AG04450 (cell line): ENCODE measurements at regions not wholly inside any gene's neighbourhood (a gene's known extent, or its start where the extent isn't known, plus 50 kb on each side); places are given as distances from the start of the nearest gene placed in this dataset.

Source experiments
- CTCF ChIA-PET: fragments of 300-600, 350-600 bp; formaldehyde crosslinking; extraction: SDS; loops from one replicate; lab custom pipeline; 2022; ENCODE audit warnings: antibody characterized with exemption, inconsistent platforms; lab: Charles Lee
- POLR2A ChIA-PET: fragments of 350-600 bp; formaldehyde crosslinking; extraction: SDS; loops from one replicate; lab custom pipeline; 2021; ENCODE audit warnings: antibody characterized with exemption, inconsistent platforms; lab: Yijun Ruan, JAX
- DNase-seq: peaks from one replicate; pipeline ENCODE4 v3.0.0-alpha.2; 2011; ENCODE audit warnings: low read depth, low spot score
- H3K27ac ChIP-seq: one replicate; pipeline ENCODE4 v1.5.1; 2012; ENCODE audit warnings: low read depth, low read length, control low read depth
- H3K27me3 ChIP-seq: one replicate; pipeline ENCODE4 v1.6.0; 2012; ENCODE audit warnings: low read length; ENCODE audit not compliant: control insufficient read depth, insufficient read depth
- H3K4me3 ChIP-seq: 2 replicates; pipeline ENCODE4 v1.5.1; 2011; ENCODE audit warnings: mild to moderate bottlenecking, low read depth, low read length, control low read depth
- H3K9me3 ChIP-seq: 2 replicates; pipeline ENCODE4 v1.5.1; 2012; ENCODE audit warnings: low read length; ENCODE audit not compliant: control insufficient read depth, insufficient read depth
- TF ChIP-seq, protein P1 (sequence below): IDR thresholded peaks from 2 replicates; pipeline ENCODE4 v1.5.1; 2011; ENCODE audit warnings: low read depth, low read length, control low read depth, inconsistent platforms

DNA sequence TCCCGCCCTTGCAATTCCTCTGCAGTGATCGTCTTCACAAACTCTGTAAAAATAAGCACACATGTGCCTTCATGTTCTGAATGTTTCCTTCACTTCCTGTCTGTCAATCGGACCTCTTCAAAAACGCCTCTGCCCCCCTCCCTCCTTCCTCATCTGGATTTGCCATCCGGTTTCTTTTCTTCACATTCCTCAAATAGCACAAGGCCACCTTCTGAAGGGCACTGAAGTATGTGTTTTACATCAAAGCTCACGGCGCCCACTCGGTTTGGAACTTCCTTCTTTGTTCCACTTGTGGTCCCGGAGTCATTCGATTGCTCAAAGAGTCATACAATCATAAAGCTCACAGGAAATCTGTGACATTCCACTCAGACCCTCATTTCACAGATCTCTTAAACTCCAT is 758.1 kb upstream of the SALL3 start:
- TF ChIP-seq, protein P1, sequence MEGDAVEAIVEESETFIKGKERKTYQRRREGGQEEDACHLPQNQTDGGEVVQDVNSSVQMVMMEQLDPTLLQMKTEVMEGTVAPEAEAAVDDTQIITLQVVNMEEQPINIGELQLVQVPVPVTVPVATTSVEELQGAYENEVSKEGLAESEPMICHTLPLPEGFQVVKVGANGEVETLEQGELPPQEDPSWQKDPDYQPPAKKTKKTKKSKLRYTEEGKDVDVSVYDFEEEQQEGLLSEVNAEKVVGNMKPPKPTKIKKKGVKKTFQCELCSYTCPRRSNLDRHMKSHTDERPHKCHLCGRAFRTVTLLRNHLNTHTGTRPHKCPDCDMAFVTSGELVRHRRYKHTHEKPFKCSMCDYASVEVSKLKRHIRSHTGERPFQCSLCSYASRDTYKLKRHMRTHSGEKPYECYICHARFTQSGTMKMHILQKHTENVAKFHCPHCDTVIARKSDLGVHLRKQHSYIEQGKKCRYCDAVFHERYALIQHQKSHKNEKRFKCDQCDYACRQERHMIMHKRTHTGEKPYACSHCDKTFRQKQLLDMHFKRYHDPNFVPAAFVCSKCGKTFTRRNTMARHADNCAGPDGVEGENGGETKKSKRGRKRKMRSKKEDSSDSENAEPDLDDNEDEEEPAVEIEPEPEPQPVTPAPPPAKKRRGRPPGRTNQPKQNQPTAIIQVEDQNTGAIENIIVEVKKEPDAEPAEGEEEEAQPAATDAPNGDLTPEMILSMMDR: no peak
- ChIA-PET POLR2A (no interaction called here), CTCF (no interaction called here)
- Histone ChIP-seq H3K4me3 (no peak overlapping the region), H3K27ac (no peak overlapping the region), H3K9me3 (peaks cover 32% of the 10 kb centered on the region), H3K27me3 (no peaks in the 10 kb centered on the region)
- DNase-seq: no peak

DNA sequence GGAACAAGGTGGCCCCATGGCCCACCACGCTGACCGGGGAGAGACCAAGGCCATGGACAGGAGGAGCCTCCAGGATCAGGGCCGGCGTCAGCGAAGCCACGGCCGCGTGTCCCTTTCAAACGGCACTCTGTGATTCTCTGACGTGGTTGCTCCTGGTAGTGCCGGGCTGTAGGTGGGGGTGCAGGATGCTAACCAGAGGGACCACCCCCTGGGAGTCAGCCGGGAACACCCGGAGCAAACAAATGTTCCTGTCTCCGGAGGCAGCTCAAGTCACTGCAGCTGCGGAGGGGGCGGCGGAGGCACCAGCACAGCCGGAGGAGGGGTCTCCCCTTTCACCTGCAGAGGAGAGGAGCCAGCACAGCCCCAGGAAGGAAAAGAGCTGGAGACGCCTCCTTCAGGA is 750.6 kb upstream of the SALL3 start:
- POLR2A ChIA-PET: no interaction called here
- CTCF ChIA-PET: no interaction called here
- H3K27ac ChIP-seq: no peak overlapping the region

DNA sequence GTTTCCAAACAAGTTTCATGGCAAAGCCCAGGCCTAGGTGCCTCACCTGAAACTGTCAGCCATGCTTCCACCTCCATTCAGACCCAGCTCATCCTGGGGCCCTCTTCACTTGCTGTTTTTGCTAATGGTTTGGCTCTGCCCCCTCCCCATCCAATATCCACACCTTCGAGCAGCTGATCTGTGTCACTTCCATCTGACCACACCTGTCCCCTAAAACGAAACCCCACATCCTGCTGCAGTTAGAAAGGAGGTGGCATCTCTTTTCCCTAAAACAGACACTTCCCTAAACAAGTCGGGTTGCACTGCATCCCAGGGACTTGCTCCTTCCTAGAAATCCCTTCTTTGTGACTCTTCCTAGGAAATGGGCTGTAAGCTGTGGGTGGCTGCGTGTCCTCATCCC is 748.7 kb upstream of the SALL3 start:
- CTCF ChIA-PET: no interaction called here
- Histone ChIP-seq H3K27ac (no peak overlapping the region), H3K4me3 (no peak overlapping the region), H3K27me3 (no peaks in the 10 kb centered on the region), H3K9me3 (peaks cover 53% of the 10 kb centered on the region)
- POLR2A ChIA-PET: no interaction called here
- no peak for DNase-seq
- TF ChIP-seq, protein P1: no peak

More for the DNA sequence above, 750.6 kb upstream of the SALL3 start:
- Histone ChIP-seq H3K9me3 (peaks cover 59% of the 10 kb centered on the region), H3K4me3 (no peak overlapping the region), H3K27me3 (no peaks in the 10 kb centered on the region)
- no peak for DNase-seq
- TF ChIP-seq, protein P1: no peak

DNA sequence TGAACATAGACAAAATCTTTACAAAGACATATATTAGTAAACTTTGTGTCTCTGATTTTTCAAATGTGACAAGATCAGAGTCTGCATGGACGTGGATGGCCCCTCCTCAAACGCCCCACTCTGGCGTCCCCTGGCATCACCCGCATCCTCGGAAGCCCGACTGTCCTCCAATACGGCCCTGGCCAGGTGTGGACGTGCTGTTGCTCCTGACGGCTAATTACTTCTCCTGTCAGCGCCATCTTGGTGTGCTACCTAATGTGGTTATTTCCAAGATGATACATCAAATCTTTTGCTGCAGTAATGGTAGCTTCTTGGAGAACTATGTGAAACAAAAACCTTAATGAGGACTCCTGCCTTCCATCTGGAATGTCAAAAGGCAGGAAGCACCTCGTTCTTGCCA is 747.4 kb upstream of the SALL3 start:
- DNase-seq: no peak
- CTCF ChIA-PET: no interaction called here

DNA sequence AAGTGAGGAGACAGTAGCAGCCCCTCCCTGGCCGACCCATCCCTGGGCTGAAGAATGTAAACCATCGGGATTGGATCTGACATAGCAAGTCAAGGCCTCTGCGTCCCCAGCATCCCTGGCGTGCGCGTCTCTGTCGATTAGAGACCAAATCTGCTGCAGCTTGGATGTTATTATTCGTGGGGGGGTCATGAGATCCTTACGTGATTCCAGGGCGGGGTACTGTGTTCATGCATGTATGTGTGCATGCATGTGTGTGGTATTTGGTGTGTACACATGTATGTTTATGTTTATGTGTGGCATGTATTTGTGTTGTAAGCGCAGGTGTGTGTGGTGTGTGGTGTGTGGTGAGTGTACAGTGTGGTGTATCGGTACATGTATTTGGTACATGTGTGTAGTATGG is 741.8 kb upstream of the SALL3 start:
- peaks cover 43% of the 10 kb centered on the region for H3K9me3 ChIP-seq
- TF ChIP-seq, protein P1: no peak
- ChIA-PET CTCF (no interaction called here), POLR2A (no interaction called here)
- no peak for DNase-seq
- H3K4me3 ChIP-seq: no peak overlapping the region
- H3K27me3 ChIP-seq: no peaks in the 10 kb centered on the region
- no peak overlapping the region for H3K27ac ChIP-seq

More for the DNA sequence above, 747.4 kb upstream of the SALL3 start:
- H3K4me3 ChIP-seq: no peak overlapping the region
- no peaks in the 10 kb centered on the region for H3K27me3 ChIP-seq
- H3K27ac ChIP-seq: no peak overlapping the region
- TF ChIP-seq, protein P1: no peak
- peaks cover 43% of the 10 kb centered on the region for H3K9me3 ChIP-seq
- POLR2A ChIA-PET: no interaction called here
